VCaP (cell line): ENCODE measurements at regions not wholly inside any gene's neighbourhood (a gene's known extent, or its start where the extent isn't known, plus 50 kb on each side); places are given as distances from the start of the nearest gene placed in this dataset.

Source experiments
- H3K27ac ChIP-seq: fragments of 450-650 bp; 2 replicates; pipeline ENCODE4 v1.5.1; 2017
- TF ChIP-seq, protein P1 (sequence below): fragments of 450-650 bp; conservative IDR thresholded peaks from 2 replicates; pipeline ENCODE4 v1.5.1; 2017; ENCODE audit warnings: mild to moderate bottlenecking, moderate library complexity

DNA sequence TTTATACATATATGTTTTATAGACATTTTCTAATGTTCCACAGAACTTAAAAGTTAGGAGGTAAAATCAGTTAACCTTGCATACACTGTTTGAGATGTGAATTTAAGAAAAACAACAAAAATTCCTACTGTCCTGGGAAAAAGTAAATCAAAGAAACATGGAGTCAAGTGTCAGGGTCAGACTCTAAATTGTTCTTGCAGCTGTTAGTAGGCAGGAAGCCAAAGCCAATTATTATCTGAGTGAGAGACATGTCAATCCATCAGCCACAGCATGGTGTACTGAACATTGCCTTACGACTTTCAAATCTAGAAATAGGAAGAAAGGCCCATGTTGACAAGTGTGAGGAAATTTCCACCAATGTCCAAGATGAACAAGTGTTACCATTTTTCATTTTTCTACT is 461.2 kb upstream of the MBL2 start:
- H3K27ac ChIP-seq: no peak overlapping the region
- TF ChIP-seq, protein P1, sequence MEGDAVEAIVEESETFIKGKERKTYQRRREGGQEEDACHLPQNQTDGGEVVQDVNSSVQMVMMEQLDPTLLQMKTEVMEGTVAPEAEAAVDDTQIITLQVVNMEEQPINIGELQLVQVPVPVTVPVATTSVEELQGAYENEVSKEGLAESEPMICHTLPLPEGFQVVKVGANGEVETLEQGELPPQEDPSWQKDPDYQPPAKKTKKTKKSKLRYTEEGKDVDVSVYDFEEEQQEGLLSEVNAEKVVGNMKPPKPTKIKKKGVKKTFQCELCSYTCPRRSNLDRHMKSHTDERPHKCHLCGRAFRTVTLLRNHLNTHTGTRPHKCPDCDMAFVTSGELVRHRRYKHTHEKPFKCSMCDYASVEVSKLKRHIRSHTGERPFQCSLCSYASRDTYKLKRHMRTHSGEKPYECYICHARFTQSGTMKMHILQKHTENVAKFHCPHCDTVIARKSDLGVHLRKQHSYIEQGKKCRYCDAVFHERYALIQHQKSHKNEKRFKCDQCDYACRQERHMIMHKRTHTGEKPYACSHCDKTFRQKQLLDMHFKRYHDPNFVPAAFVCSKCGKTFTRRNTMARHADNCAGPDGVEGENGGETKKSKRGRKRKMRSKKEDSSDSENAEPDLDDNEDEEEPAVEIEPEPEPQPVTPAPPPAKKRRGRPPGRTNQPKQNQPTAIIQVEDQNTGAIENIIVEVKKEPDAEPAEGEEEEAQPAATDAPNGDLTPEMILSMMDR: no peak

GRCh38 chr10:53230651-53231050 is 458.1 kb upstream of the MBL2 start:
- H3K27ac ChIP-seq: no peak overlapping the region

GRCh38 chr10:53223851-53224250 is 451.3 kb upstream of the MBL2 start:
- TF ChIP-seq, protein P1: no peak
- H3K27ac ChIP-seq: no peak overlapping the region; the same call in 1 of the 2 replicates

More at GRCh38 chr10:53230651-53231050, 458.1 kb upstream of the MBL2 start:
- TF ChIP-seq, protein P1: no peak

GRCh38 chr10:53222806-53223205 is 450.2 kb upstream of the MBL2 start:
- no peak overlapping the region for H3K27ac ChIP-seq
- TF ChIP-seq, protein P1: no peak

DNA sequence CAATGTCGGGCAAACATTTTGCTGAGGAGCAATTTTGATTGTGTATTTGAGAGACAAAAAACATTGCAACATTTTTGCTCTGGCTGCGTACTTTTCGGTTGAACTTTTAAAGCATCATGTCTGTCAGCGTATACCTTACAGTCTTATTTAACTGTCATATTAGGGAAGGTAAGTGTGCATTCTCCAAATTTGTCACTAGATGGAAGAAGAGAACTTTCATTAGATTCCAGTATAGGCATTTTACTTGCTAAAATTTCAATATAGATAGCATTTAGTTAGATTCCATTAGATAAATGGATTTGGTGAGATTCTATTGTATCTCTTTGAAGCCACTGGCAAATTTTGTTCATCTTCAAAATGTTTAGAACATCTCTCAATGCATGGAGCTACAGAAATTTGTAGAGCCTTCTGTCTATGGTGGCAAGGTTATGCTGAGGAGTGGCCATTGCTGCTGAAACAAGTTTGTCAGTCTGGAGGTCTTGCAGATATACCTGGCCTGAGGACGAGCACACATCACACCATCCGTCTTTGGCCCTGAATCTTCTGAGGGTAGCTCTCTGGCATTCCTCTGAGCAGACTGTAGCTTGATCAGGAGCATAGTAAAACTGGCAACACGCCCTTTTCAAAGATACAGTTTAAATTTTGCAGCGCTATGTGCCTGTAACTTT is 437.5 kb upstream of the MBL2 start:
- H3K27ac ChIP-seq: no peak overlapping the region

GRCh38 chr10:53183733-53184132 is 411.1 kb upstream of the MBL2 start:
- TF ChIP-seq, protein P1: no peak
- no peak overlapping the region for H3K27ac ChIP-seq

More for the DNA sequence above, 437.5 kb upstream of the MBL2 start:
- TF ChIP-seq, protein P1: peak; percentile 79

GRCh38 chr10:53177468-53177867 is 404.9 kb upstream of the MBL2 start:
- TF ChIP-seq, protein P1: no peak

More at GRCh38 chr10:53177468-53177867, 404.9 kb upstream of the MBL2 start:
- H3K27ac ChIP-seq: no peak overlapping the region
